ENCODE measurements at regions not wholly inside any gene's neighbourhood (a gene's known extent, or its start where the extent isn't known, plus 50 kb on each side); places are given as distances from the start of the nearest gene placed in this dataset.

DNA sequence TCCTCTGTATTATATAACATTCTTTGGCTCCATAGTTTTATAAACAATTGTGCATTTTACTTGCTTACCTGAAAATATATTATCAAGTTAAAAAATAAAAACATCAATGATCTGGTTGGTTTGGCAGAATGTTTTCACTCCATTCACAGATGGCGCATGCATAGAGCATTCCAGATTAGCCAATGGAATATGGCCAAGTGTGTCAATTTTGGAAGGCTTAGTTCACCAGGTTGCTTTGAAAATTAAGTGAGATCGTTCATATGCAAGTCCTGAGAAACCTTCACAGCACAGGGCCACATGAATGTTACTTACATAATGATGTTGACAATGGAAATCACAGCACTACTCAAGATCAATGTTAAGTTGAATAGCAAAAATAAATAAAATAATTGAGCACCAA, 335.7 kb downstream of the GRB14 start:
- in situ Hi-C loops (cut with HindIII; ENCODE audit: low sequenced_read_pairs) = no loop called here
- no peak for DNase-seq (ENCODE audit: low read depth, low spot score)
- H3K4me3 ChIP-seq (ENCODE audit: low read depth, low read length) = no peak overlapping the region
- TF ChIP-seq, protein P1, sequence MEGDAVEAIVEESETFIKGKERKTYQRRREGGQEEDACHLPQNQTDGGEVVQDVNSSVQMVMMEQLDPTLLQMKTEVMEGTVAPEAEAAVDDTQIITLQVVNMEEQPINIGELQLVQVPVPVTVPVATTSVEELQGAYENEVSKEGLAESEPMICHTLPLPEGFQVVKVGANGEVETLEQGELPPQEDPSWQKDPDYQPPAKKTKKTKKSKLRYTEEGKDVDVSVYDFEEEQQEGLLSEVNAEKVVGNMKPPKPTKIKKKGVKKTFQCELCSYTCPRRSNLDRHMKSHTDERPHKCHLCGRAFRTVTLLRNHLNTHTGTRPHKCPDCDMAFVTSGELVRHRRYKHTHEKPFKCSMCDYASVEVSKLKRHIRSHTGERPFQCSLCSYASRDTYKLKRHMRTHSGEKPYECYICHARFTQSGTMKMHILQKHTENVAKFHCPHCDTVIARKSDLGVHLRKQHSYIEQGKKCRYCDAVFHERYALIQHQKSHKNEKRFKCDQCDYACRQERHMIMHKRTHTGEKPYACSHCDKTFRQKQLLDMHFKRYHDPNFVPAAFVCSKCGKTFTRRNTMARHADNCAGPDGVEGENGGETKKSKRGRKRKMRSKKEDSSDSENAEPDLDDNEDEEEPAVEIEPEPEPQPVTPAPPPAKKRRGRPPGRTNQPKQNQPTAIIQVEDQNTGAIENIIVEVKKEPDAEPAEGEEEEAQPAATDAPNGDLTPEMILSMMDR (IDR thresholded peaks at IDR 0.05; ENCODE audit: low read depth, low read length) = no peak

DNA sequence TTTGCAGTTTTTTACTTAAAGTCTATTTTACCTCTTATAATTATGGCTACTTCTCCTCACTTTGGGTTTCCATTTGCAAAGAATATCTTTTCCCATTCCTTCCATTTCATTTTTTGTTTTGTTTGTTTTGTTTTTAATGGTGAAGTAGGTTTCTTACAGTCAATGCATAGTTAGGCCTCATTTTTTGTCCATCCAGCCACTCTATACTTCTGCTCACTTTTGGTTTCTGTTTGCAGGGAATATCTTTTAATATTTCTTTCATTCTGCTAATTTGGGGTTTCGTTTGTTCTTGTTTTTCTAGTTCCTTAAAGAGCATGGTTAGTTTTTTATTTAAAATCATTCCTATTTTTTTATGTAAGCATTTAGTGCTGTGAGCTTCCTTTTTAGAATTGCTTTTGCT, 339.4 kb downstream of the GRB14 start:
- TF ChIP-seq, protein P1 (IDR thresholded peaks at IDR 0.05; ENCODE audit: low read depth, low read length) = no peak

DNA sequence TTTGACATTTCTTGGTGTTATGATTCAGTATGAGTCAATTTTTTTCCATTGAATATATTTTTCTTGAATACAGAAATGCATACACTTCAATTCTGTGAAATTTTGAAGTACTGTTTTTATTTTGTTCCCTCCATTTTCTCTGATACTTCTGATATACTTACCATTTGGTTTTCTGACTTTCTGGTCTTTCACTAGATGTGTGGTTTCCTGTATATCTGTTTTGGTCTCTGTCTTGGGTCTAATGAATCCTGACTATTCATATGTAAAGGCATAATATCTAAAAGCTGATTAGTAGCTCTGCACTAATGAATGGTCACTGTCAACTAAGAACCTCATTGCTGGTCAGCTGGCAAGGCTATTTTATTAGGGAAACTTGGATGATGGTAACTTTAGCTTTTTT, 345.6 kb downstream of the GRB14 start:
- TF ChIP-seq, protein P1 (IDR thresholded peaks at IDR 0.05; ENCODE audit: low read depth, low read length) = no peak
- H3K4me3 ChIP-seq (ENCODE audit: low read depth, low read length) = no peak overlapping the region
- DNase-seq (ENCODE audit: low read depth, low spot score) = no peak
- in situ Hi-C loops (cut with HindIII; ENCODE audit: low sequenced_read_pairs) = no loop called here

More for the DNA sequence above, 339.4 kb downstream of the GRB14 start:
- no peak overlapping the region for H3K4me3 ChIP-seq (ENCODE audit: low read depth, low read length)
- DNase-seq (ENCODE audit: low read depth, low spot score) = no peak
- in situ Hi-C loops (cut with HindIII; ENCODE audit: low sequenced_read_pairs) = no loop called here

DNA sequence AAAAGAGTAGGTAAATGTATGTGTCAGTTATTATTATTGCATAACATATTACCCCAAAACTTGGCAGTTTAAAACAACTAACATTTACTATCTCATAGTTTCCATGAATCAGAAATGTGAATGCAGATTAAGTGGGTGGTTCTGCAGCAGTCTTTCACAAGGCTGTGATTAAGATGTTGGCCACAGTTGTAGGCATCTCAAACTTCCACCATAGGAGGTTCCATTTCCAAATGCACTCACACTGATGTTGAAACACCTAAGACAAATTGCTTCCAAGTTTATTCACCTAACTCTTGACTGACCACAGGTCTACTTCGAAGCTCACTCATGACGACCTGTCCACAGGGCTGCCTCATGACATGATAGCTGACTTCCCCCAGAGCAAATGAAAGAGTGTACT, 360.8 kb downstream of the GRB14 start:
- TF ChIP-seq, protein P1 (IDR thresholded peaks at IDR 0.05; ENCODE audit: low read depth, low read length) = no peak
- no peak for DNase-seq (ENCODE audit: low read depth, low spot score)
- in situ Hi-C loops (cut with HindIII; ENCODE audit: low sequenced_read_pairs) = no loop called here

DNA sequence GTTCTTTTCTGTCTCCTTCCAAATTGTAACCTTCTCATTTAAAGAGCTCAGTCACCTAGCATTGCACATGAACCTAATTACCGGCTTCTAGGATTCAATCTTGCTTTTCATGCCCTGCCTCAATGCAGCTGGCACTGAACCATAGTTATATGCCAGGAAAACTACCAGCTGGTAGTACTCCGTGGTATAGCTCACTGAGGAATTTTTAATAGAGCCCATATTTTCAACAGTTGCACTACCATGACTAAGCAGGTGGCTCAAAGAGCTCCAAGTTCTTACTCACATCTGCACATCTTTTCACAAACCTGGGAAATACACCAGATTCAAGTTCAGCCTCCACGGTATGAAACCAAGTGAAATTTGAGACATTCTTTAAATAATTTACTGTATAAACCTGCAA, 363.5 kb downstream of the GRB14 start:
- TF ChIP-seq, protein P1 (IDR thresholded peaks at IDR 0.05; ENCODE audit: low read depth, low read length) = no peak
- no peak overlapping the region for H3K4me3 ChIP-seq (ENCODE audit: low read depth, low read length)
- in situ Hi-C loops (cut with HindIII; ENCODE audit: low sequenced_read_pairs) = no loop called here
- peak; percentile 14 for DNase-seq (ENCODE audit: low read depth, low spot score)

More for the DNA sequence above, 360.8 kb downstream of the GRB14 start:
- no peak overlapping the region for H3K4me3 ChIP-seq (ENCODE audit: low read depth, low read length)

DNA sequence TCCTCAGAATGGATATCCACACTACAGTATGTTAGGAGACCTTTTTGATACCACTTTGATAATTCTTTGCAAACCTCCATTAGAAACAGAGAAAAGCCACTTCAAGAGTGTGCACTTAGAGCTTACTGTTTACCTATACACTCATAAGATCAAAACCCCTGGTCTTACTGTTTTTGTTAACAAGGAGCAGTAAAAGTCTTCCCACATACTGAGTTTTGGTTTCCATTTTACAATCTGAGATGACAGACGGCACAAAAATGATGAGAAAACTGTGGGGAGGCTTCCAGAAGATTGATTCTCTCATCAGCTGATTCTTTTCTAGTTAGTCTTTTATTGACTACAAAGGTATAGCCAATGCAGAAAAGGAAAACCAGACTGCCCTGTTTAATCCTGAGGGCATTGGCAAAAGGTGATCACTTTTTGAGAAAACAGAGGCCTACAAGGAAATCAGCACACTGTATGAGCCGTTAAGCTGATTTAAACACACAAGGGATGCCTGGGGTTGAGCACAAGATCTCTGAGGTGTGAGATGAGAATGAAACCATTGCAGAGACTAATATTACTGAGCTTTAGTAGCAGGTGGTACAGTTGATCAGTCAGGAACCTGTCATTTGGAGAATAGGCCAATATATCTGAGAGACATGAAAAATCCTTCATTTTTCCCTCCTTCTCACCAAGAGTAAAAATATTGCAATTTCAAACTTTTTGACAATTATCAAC, 368.6 kb downstream of the GRB14 start:
- H3K4me3 ChIP-seq (ENCODE audit: low read depth, low read length) = no peak overlapping the region
- in situ Hi-C loops (cut with HindIII; ENCODE audit: low sequenced_read_pairs) = no loop called here
- TF ChIP-seq, protein P1 (IDR thresholded peaks at IDR 0.05; ENCODE audit: low read depth, low read length) = no peak
- no peak for DNase-seq (ENCODE audit: low read depth, low spot score)
